GM12873 (cell line): ENCODE measurements at regions not wholly inside any gene's neighbourhood (a gene's known extent, or its start where the extent isn't known, plus 50 kb on each side); places are given as distances from the start of the nearest gene placed in this dataset.

Source experiments
- CTCF ChIP-seq: IDR thresholded peaks from 2 replicates; pipeline ENCODE4 v1.5.1; 2012; ENCODE audit warnings: low read depth, mild to moderate bottlenecking, moderate library complexity, low read length, control low read depth; ENCODE audit not compliant: insufficient read depth; ENCODE audit errors: missing control alignments

GRCh38 chr16:51085271-51085670 lies 65.8 kb downstream of the SALL1 start:
- no peak for TF ChIP-seq CTCF

- TF ChIP-seq CTCF, result no peak
Observed at GRCh38 chr16:51084074-51084928, 66.8 kb downstream of the SALL1 start.

GRCh38 chr16:51072591-51072990 lies 78.5 kb downstream of the SALL1 start:
- no peak for TF ChIP-seq CTCF

- no peak for TF ChIP-seq CTCF
Observed at GRCh38 chr16:51071326-51071725, 79.7 kb downstream of the SALL1 start.

GRCh38 chr16:51067352-51067751 lies 83.7 kb downstream of the SALL1 start:
- no peak for TF ChIP-seq CTCF

GRCh38 chr16:51062039-51062438 lies 89.0 kb downstream of the SALL1 start:
- no peak for TF ChIP-seq CTCF

- no peak for TF ChIP-seq CTCF
Observed at GRCh38 chr16:51061328-51061727, 89.7 kb downstream of the SALL1 start.
